ENCODE measurements at regions not wholly inside any gene's neighbourhood (a gene's known extent, or its start where the extent isn't known, plus 50 kb on each side); places are given as distances from the start of the nearest gene placed in this dataset.

DNA sequence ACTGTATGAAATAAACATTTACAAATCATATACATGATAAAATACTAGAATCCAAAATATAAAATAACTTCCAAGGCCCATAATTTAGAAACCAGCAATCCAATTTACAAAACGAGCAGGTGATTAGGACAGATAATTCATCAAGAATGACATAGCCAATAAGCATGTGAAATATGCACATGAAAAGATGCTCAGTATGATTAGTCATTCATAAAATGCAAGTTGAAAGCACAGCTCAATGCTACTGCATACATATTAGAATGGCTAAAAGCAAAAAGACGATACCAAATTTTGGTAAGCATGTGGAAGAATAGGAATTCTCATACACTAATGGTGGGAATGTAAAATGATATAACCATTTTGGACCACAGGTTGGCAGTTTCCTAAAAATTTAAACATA, 837.2 kb upstream of the MIR17HG start (continued):
- TF ChIP-seq TGIF2 (CRISPR knock-in tag; IDR thresholded peaks at IDR 0.05): no peak
- TF ChIP-seq, protein P1, sequence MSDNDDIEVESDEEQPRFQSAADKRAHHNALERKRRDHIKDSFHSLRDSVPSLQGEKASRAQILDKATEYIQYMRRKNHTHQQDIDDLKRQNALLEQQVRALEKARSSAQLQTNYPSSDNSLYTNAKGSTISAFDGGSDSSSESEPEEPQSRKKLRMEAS (CRISPR knock-in tag; IDR thresholded peaks at IDR 0.05): no peak
- TF ChIP-seq, protein P2, sequence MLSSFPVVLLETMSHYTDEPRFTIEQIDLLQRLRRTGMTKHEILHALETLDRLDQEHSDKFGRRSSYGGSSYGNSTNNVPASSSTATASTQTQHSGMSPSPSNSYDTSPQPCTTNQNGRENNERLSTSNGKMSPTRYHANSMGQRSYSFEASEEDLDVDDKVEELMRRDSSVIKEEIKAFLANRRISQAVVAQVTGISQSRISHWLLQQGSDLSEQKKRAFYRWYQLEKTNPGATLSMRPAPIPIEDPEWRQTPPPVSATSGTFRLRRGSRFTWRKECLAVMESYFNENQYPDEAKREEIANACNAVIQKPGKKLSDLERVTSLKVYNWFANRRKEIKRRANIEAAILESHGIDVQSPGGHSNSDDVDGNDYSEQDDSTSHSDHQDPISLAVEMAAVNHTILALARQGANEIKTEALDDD (IDR thresholded peaks at IDR 0.05): no peak
- TF ChIP-seq ARHGAP35 (IDR thresholded peaks at IDR 0.05; ENCODE audit: partially characterized antibody): no peak
- TF ChIP-seq STAT5A (IDR thresholded peaks at IDR 0.05; ENCODE audit: borderline replicate concordance, low read length): no peak
- TF ChIP-seq ZNF696 (CRISPR knock-in tag; conservative IDR thresholded peaks at IDR 0.05): no peak
- no peak for TF ChIP-seq NFRKB (IDR thresholded peaks at IDR 0.05; ENCODE audit: low read depth)
- TF ChIP-seq, protein P3, sequence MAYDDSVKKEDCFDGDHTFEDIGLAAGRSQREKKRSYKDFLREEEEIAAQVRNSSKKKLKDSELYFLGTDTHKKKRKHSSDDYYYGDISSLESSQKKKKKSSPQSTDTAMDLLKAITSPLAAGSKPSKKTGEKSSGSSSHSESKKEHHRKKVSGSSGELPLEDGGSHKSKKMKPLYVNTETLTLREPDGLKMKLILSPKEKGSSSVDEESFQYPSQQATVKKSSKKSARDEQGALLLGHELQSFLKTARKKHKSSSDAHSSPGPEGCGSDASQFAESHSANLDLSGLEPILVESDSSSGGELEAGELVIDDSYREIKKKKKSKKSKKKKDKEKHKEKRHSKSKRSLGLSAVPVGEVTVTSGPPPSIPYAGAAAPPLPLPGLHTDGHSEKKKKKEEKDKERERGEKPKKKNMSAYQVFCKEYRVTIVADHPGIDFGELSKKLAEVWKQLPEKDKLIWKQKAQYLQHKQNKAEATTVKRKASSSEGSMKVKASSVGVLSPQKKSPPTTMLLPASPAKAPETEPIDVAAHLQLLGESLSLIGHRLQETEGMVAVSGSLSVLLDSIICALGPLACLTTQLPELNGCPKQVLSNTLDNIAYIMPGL (CRISPR knock-in tag; IDR thresholded peaks at IDR 0.05): no peak
- TF ChIP-seq, protein P4, sequence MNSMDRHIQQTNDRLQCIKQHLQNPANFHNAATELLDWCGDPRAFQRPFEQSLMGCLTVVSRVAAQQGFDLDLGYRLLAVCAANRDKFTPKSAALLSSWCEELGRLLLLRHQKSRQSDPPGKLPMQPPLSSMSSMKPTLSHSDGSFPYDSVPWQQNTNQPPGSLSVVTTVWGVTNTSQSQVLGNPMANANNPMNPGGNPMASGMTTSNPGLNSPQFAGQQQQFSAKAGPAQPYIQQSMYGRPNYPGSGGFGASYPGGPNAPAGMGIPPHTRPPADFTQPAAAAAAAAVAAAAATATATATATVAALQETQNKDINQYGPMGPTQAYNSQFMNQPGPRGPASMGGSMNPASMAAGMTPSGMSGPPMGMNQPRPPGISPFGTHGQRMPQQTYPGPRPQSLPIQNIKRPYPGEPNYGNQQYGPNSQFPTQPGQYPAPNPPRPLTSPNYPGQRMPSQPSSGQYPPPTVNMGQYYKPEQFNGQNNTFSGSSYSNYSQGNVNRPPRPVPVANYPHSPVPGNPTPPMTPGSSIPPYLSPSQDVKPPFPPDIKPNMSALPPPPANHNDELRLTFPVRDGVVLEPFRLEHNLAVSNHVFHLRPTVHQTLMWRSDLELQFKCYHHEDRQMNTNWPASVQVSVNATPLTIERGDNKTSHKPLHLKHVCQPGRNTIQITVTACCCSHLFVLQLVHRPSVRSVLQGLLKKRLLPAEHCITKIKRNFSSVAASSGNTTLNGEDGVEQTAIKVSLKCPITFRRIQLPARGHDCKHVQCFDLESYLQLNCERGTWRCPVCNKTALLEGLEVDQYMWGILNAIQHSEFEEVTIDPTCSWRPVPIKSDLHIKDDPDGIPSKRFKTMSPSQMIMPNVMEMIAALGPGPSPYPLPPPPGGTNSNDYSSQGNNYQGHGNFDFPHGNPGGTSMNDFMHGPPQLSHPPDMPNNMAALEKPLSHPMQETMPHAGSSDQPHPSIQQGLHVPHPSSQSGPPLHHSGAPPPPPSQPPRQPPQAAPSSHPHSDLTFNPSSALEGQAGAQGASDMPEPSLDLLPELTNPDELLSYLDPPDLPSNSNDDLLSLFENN (IDR thresholded peaks at IDR 0.05; ENCODE audit: low read depth in 2 of 2, low read length in 2 of 2): no peak
- no peak for TF ChIP-seq DIDO1 (tag; IDR thresholded peaks at IDR 0.05; ENCODE audit: low read depth)

Measured in K562 (cell line).